NB4 (cell line): ENCODE measurements at regions not wholly inside any gene's neighbourhood (a gene's known extent, or its start where the extent isn't known, plus 50 kb on each side); places are given as distances from the start of the nearest gene placed in this dataset.
"Not testable (repeated sequence)": the region's sequence is repeated elsewhere in the genome, so short reads cannot be mapped to it uniquely, and the experiment has no call there.

Experiments used
- CTCF ChIP-seq: IDR thresholded peaks from one replicate; pipeline ENCODE4 v1.5.1; 2012; ENCODE audit warnings: low read depth, low read length
- MYC ChIP-seq: IDR thresholded peaks from 2 replicates; pipeline ENCODE4 v1.6.1; 2011; ENCODE audit warnings: low read depth, low read length
- POLR2A ChIP-seq: IDR thresholded peaks from 2 replicates; pipeline ENCODE4 v1.6.1; 2011; ENCODE audit warnings: mild to moderate bottlenecking; ENCODE audit not compliant: insufficient read length; ENCODE audit errors: extremely low read depth

- not testable (repeated sequence) for TF ChIP-seq CTCF, POLR2A, MYC
These were observed 245.0 kb downstream of the PLA2G4A start for GRCh38 chr1:187073634-187074245.
